ENCODE measurements at regions not wholly inside any gene's neighbourhood (a gene's known extent, or its start where the extent isn't known, plus 50 kb on each side); places are given as distances from the start of the nearest gene placed in this dataset.
A peak's percentile ranks its signal among the peaks of the same experiment; 100 is the strongest.
"Not testable (repeated sequence)": the region's sequence is repeated elsewhere in the genome, so short reads cannot be mapped to it uniquely, and the experiment has no call there.

GRCh38 chr4:16450724-16451123 is 224.5 kb upstream of the TAPT1 start:
- DNase-seq: no peak

DNA sequence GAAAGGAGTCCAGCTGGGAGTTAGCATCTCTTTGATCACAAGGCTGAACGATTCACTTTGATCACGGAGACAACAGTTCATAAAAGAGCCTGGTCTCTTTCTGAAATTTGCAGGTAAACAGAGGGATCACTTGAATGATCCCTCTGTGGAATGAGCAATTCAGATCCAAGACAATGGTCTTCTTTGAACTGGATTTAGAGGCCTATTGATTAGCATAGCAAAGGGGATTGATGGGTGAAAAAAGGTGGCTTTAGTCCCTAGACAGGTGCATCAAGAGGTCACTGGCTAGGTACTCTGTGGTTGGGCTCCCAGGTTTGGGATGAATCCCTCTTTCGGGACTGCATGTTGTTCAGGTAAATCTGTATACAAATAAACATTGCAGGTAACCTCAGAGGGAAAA is 223.8 kb upstream of the TAPT1 start:
- no peak for DNase-seq

GRCh38 chr4:16449406-16449805 is 223.1 kb upstream of the TAPT1 start:
- DNase-seq: no peak

DNA sequence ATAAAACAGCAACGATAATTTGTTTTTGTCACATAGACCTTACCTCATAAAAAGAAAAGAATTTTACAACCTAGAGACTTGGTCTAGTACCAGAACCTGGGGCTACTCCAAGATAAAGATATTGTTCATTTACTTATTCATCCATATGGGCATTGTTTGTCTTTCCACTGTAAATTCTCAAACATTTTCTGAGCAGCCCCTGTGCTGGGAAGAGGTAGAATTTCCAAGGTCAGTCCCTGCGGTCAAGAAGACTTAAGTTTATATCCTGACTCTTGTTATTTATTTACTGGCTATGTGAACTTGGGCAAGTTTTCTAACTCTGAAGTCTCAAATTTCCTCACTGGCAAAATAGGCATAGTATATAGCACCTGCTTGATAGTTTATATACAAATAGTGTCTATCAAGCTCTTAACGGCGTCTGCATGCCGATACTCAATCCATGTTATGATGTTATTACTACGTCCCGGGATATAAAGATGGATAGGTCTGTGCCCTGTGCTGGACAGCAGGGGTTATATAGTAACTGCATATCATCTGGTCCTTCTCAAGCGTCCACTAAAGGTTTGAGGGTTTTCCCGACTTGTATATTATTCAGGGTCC is 222.1 kb upstream of the TAPT1 start:
- DNase-seq: no peak

DNA sequence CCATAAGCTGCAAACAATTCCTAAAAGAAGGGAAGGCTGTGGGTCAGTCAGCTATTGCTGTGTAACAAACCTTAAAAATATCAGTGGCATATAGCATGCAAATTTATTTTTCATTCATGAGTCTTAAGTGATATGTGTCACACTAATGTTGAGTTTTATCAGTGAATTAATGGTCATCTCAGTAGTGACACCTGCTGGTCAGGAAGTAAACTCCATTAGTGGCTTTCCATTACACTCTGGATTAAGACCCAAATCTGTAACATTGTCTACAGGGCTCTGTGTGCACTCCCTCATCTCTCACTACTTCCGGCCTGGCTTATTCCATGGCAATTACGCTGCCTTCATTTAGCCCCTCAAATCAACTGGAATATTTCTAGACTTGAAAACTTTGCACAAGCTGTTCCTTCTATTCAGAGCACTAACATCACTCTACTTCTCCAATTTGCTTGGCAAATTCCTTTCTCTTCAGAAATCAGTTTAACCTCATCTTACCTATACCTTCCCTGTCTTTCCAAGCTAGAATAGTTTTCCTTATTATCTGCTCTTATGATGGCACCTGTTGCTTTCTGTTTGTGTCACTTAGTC is 217.3 kb upstream of the TAPT1 start:
- peak in 1 of 3 donors; percentile 26 for DNase-seq

DNA sequence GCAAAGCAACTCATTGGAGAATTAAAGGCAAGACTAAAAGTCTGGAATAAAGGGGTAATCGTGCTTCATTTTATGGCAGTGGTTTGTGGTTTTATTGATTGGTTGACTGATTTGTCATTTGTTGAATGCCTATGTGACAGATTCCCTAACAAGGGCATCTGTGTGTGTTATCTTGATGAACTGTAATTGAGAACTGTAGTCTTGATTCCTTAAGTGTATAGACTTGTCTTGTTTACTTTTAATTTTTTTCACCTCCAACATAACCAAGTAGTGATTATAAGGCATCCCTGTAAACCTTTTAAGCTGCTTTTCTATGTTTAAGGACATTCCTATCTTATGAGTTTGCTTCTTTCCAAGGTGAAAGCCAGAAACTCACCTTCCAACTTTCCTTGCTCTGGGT is 216.0 kb upstream of the TAPT1 start:
- DNase-seq: no peak

DNA sequence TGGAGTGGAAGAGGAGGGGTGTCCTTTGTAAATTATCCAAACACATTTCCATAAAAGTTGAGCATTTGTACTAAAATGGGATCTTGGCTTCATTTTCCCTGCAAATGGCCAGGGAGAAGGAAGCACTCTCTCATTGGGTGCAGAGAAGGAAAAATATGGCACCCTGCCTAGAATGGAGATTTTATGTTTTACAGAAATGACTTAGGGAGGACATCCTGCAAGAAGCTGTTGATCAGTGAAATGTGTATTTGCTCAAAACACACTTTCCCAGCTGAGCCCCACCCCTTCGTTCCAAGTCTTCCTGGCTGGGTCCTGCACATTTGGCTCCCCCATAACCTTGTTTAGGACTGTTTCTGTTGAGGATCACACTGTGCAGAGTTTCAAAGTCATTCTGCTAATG is 213.5 kb upstream of the TAPT1 start:
- DNase-seq: peak; percentile 64 to 92 (median 81)

DNA sequence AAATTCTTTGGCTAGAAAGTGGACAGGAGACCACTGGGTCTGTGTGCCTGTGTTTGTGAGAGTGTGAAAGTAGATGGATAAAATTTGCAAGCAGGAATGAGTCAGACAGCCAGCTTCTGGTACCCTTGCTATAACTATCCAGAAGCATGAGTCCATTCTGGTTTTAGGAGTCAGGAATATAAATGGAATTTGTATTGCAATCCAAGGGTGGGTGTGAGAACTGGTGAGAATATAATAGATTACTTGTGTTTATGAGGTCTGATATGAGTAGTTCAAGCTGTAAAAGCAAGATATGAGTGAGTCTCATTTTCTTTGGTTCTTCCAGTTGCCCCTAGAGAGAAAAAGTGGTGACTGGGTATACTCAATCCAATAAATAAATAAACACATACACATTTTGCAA is 212.7 kb upstream of the TAPT1 start:
- DNase-seq: no peak

DNA sequence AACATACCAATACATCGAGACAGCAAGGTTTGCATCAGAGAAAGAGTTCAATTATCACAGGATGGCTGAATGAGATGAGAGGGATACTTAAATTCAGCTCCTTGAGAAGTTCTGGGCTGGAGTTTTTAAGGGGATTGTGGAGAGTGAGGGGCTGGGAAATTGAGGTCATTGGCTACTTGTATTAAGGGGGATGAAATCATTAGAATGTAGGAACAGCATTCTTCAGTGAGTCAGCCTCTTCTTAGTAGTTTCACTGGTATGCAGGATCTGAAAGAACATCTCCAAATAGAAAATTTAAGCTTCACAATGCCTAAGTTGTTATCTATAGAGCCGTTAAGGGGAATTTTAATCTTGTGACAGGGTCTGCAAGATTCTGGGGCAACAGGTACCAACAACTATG is 211.6 kb upstream of the TAPT1 start:
- DNase-seq: no peak

- no peak for DNase-seq
These were observed 205.6 kb upstream of the TAPT1 start for GRCh38 chr4:16431866-16432265.

GRCh38 chr4:16418814-16419213 is 192.5 kb upstream of the TAPT1 start:
- DNase-seq: peak; percentile 55 to 80 (median 68)

DNA sequence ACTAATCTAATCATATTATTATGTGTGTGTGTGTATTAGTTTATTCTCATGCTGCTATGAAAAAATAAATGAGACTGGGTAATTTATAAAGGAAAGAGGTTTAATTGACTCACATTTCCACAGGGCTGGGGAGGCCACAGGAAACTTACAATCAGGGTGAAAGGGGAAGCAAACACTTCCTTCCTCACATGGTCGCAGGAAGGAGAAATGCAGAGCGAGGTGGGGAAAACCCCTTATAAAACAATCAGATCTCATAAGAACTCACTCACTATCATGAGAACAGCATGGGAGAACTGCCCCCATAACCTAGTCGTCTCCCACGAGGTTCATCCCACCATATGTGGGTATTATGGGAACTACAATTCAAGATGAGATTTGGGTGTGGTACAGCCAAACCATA is 190.9 kb upstream of the TAPT1 start:
- DNase-seq: no peak

- no peak for DNase-seq
These were observed 190.3 kb upstream of the TAPT1 start for GRCh38 chr4:16416601-16417000.

GRCh38 chr4:16415751-16416150 is 189.5 kb upstream of the TAPT1 start:
- DNase-seq: no peak

DNA sequence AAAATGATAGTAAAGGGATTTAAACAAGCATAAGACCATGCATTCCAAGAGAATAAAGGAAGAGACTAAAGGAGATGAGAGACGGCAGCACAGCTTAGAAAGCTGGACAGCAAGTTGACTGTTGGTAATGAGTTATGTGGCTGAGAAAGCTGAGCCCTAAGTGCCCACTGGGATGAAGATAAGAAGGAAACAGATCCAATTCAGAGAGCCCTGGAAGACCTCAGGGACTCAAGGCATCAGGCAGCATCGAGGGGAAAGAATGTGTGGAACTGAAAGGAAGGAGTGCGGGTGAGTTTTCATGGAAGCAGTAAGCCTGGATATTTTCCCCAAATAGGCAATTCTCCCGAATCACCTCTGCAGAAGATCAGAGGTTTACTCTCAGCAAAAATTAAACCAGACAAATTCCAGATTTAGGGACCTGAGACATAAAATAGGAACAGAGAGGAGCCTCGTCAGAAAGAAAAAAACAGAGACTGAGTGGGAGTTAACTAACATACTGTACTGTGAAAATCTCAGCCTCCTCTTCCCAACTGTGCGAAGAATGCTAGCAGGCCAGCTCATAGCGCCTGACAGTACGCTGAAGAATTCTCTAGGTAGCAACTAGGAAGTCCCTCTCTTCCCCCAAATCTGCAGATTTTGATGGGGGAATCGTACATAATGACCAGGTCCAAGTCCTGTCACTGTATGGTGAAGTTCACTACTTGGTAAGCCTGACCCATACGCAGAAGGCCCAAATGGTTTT is 187.7 kb upstream of the TAPT1 start:
- no peak for DNase-seq

DNA sequence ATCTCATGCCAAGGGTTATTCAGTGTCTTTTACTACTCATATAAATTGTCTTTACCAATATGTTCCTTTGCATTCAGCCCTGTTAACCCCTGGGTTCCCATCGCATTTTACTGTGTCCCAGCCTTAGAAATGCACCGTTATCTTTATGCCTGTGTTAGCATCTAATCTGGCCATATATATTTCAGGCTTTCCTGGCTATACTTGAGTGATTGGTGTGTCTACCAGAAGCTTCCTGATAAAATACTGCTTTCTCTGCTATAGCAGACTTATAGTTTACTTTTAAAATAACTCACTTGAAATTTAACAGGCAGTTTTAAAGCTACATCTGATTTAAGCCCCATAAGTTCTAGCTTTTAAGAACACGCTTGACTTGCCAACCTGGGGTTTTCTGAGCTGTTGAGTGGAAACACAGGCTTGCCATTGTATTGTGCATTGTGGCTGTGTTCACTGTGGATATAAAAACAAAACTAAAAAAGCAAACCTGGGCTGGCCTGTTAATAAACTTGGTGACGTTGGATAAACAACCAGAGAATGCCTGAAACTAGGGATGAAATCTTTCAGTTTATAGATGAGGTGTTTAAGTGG is 185.3 kb upstream of the TAPT1 start:
- DNase-seq: no peak

GRCh38 chr4:16393216-16393615 is 166.9 kb upstream of the TAPT1 start:
- not testable (repeated sequence) for DNase-seq

- DNase-seq: no peak
These were observed 164.9 kb upstream of the TAPT1 start for GRCh38 chr4:16391196-16391595.

DNA sequence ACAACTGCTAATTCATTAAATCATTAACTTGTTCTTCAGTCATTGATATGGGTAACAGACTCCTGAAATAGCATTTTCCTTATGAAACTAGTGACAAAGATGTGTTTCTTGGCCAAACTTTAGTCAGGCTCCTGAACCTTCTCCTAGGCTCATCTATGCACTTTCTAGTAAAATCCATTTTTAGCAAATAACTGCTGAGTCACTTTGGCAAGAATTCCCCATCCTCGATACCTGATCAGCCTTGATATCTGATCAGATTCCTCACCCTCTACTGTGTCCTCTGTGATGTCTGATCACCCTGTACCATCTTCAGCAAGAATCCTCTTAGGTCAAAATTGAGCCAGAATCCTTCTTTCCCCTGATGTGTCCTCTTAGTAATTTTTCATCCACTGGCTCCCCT is 161.2 kb upstream of the TAPT1 start:
- no peak for DNase-seq

DNA sequence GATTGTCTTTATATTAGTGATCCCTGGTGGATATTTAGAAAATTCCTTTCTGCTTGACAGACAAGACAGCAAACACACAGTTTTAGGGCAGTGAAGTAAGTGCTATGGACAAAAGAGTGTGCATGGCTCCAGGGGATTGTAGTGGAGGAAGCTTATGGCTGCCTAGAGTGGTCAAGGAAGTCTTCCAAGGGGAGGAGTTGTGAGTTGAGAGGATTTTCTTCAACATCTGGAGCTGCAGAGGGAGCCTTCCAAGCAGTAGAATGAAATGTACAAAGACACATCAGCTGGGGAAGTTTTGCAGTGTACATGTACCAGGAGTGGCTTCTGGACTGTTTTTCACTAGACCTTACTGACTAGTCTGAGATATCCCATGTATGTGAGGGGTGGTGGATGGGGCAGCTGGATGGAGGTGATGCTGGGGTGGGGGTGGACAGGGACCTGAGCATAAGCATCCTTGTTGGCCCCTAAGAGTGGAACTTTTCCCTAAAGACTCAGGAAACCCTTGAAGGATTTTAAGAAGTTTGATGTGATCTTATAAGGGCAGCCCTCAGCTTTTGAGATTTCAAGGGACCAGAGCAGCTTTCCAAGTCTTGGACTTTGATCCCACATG is 160.5 kb upstream of the TAPT1 start:
- peak; percentile 37 to 81 (median 45) for DNase-seq

GRCh38 chr4:16384576-16384975 is 158.3 kb upstream of the TAPT1 start:
- DNase-seq: peak; percentile 39 to 87 (median 57)

DNA sequence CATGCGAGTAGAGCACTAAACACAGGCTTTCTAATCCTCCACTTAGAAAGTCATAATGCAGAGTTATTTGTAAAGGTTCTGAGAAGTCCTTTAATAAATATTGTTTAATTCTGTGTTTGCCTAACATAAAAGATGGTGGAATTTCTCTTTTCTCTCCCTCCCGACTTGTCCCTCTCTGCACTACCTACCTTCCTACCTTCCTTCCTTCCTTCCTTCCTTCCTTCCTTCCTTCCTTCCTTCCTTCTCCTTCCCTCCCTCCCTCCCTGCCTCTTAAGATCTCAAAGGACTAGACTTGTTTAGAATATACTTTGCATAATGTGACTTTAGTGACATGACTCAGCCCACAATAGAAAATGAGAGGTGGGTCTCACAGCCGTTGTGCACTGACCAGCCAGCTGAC is 156.3 kb upstream of the TAPT1 start:
- DNase-seq: no peak

DNA sequence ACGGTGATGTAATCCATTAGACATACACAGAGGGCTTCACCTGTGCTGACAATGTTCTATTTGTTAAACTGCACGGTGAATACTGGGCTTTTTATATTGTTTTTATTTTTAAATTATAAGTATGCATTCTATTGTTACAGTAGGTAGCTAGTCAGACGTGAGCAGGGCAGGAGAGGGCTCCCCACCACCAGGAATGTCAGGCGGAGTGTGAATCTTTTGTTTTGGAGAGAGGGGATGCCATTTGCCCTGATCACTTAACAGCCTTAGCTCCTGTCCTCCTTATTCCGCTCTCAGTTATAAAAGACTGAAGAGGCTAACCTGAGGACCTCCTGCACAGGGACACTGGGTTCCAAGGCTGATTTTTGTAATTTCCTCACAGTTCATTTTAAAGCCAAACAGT is 151.6 kb upstream of the TAPT1 start:
- no peak for DNase-seq

Measured in muscle of back (tissue), 3 donors.